Memory B cell (primary cell): ENCODE measurements at regions not wholly inside any gene's neighbourhood (a gene's known extent, or its start where the extent isn't known, plus 50 kb on each side); places are given as distances from the start of the nearest gene placed in this dataset.

ENCODE experiments used
- ATAC-seq: fragments of 150-1000 bp; cut with Tn5 transposase; 2 replicates; pipeline ENCODE4 v1.10.0; 2021; ENCODE audit warnings: low read depth, mild to moderate bottlenecking, moderate library complexity
- DNase-seq, 2 donors: peaks; one replicate each; pipeline ENCODE4 v3.0.0; 2022; ENCODE audit warnings: low spot score in 2 of 2
- H3K27ac Mint-ChIP-seq: one replicate; pipeline ENCODE4 v1.8.0; 2022; ENCODE audit warnings: mild to moderate bottlenecking, moderate library complexity, mixed read lengths
- H3K27me3 Mint-ChIP-seq: one replicate; pipeline ENCODE4 v1.8.0; 2022; ENCODE audit warnings: mixed read lengths
- H3K36me3 Mint-ChIP-seq: one replicate; pipeline ENCODE4 v1.8.0; 2022; ENCODE audit warnings: mild to moderate bottlenecking, mixed read lengths
- H3K4me1 Mint-ChIP-seq: one replicate; pipeline ENCODE4 v1.8.0; 2022; ENCODE audit warnings: mixed read lengths
- H3K4me3 Mint-ChIP-seq: one replicate; pipeline ENCODE4 v1.8.0; 2022; ENCODE audit warnings: mild to moderate bottlenecking, moderate library complexity, mixed read lengths
- H3K9me3 Mint-ChIP-seq: one replicate; pipeline ENCODE4 v1.8.0; 2022; ENCODE audit warnings: mixed read lengths

DNA sequence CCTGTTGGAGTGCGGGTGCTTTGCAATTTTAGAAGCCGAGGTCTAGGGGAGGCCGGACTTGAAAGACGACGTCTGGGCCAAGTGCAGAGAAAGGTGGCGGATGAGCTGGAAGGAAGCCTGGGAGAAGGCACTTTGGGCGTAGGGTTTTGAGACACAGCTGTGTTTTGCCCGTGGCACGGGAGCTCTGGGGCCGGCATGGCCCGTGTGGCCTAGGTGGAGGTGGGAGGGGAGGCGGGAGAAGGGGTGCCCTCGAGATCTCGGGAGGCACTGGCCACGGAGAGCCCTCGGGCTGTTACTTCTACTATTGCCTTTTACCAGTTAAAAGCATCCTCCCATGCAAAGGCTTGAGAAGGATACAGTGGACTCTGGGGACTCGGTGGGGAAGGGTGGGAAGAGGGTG is 161.9 kb downstream of the FOXL1 start:
- peaks cover 5% of the 10 kb centered on the region for H3K4me1 Mint-ChIP-seq
- peaks cover 19% of the 10 kb centered on the region for H3K27me3 Mint-ChIP-seq
- H3K9me3 Mint-ChIP-seq, result no peaks in the 10 kb centered on the region
- H3K4me3 Mint-ChIP-seq, result no peak overlapping the region
- ATAC-seq, result no peak
- H3K36me3 Mint-ChIP-seq, result no peaks in the 10 kb centered on the region
- H3K27ac Mint-ChIP-seq, result no peak overlapping the region
- no peak for DNase-seq

DNA sequence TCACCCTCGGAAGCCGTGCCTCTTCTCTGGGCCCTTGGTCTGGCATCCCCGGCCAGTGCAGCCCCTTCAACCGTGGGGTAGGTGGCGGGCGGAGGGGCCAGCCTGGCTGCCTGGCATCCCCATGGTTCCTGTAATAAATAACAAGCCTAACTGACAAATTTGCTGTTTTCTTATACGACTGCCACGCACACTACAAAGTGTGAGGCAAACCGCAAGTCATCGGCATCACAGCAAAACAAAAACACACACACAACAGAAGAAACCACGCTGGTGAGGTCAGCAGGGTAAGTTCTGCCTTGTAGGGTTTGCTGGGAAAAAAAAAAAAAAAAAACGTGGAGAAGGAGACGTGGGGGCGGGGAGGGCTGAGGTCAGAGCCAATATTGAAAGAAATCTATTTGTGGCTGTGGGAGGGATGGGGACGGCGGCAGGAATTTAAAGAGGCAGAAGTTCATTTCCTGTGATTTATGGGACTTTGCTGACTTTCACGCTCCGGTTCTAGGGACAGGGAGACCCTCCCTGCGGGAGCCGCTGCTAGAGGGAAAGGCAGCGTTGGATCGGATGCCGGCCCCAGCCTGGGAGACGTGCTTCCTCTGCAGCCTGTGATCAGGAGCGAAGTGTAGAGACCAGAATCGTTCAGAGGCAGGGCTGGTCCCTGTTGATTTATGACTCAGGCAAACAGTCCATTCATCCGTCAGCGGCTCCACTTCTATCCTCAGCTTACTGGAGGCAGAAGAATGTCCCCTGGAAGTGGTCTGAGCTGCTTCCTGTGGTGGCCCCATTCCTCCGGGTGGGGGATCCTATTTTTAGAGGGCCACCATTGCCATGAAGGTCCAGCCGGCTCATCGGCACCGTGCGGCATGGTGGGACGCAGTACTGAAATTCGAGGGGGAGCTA is 162.8 kb downstream of the FOXL1 start:
- H3K4me1 Mint-ChIP-seq, result peaks cover 5% of the 10 kb centered on the region
- H3K27ac Mint-ChIP-seq, result no peak overlapping the region
- ATAC-seq, result no peak
- H3K27me3 Mint-ChIP-seq, result peaks cover 22% of the 10 kb centered on the region
- H3K4me3 Mint-ChIP-seq, result no peak overlapping the region
- DNase-seq, result no peak
- H3K36me3 Mint-ChIP-seq, result no peaks in the 10 kb centered on the region
- H3K9me3 Mint-ChIP-seq, result no peaks in the 10 kb centered on the region

DNA sequence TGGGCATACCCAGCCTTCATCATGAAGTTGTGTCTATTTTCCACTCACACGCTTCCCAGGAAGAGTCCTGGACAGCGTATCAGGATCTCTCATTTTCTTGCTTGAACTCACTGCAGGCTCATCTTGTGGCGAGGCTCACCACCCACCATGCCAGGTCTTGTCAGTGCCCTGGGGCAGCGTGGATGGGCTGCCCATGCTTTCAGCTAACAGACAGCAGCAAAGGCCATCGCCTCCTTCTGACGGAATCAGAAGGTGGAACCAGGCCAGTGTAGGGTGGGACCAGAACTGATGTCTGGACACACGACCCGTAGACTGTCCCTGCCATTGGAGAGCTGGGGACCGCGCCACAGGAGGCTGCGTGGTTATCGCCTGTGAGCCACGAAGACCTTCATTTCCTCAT is 169.4 kb downstream of the FOXL1 start:
- H3K27me3 Mint-ChIP-seq, result peaks cover 5% of the 10 kb centered on the region

DNA sequence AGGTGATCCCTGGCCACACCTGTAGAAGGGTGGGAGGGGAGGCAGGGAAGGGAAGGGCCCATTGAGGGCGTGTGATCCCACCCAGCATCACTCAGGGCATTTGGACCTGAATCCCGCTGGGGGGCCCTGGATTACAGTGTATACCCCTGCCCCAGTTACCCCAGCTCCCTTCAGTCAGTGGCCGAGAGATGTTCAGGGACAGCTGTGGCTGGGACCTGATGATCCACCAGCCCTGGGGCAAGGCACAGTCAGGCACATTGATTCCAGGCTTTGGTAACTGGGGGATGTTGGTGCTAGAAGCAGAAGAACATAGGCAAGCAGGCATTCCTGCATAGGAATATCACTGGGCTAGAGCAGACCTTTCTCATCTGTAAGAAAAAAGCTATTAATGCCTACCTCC is 170.3 kb downstream of the FOXL1 start:
- DNase-seq, result no peak
- H3K9me3 Mint-ChIP-seq, result no peaks in the 10 kb centered on the region
- no peaks in the 10 kb centered on the region for H3K4me1 Mint-ChIP-seq
- H3K4me3 Mint-ChIP-seq, result no peak overlapping the region
- no peak overlapping the region for H3K27ac Mint-ChIP-seq
- no peak for ATAC-seq
- peaks cover 3% of the 10 kb centered on the region for H3K27me3 Mint-ChIP-seq
- no peaks in the 10 kb centered on the region for H3K36me3 Mint-ChIP-seq

More for the DNA sequence above, 169.4 kb downstream of the FOXL1 start:
- Mint-ChIP-seq H3K4me3 (no peak overlapping the region), H3K9me3 (no peaks in the 10 kb centered on the region), H3K27ac (no peak overlapping the region), H3K4me1 (no peaks in the 10 kb centered on the region), H3K36me3 (no peaks in the 10 kb centered on the region)
- ATAC-seq, result no peak
- no peak for DNase-seq

DNA sequence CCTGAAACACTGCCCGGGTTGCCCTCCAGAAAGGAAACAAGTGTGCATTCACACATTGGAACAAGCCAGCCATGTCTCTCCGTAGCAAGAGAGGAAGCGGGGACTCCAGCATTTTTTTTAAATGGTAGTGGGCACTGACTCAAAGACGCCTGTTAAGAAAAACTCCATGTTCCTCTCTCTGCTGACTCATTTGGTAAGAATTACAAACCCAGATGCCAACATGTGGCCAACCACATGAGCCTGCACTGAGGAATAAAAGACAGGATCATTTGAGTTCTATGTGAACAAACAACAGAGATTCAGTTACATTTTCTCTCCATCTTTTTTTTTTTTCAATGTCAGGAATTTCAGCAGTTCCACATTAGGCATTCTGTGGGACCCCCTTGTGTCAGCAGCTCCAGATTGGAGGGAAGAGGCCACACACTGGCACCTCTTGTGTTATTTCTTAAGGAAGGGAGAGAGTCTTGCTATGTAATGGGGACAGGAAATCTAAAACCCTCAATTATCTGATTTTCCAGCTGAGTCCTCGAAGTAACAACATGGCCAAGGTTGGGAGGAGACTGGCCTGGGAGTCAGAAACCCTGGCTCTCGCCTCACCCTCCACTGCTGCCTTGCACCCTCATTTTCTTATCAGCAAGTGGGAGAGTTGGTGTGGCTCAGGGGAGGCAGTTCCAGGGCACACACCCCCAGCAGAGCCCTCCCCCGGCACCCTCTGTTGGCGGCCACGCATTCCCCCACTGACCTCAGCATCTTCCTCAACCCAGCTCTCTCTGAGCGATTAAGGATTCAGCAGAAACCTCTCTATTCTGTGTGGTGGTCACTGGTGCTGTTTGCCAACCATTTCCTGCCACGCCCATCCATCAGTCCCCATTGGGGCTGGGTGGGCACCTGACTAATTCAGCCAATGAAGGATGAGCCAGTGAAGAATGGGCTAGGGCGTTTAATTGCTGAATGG is 173.0 kb downstream of the FOXL1 start:
- DNase-seq (no peak), ATAC-seq (no peak)
- no peaks in the 10 kb centered on the region for H3K4me1 Mint-ChIP-seq
- no peak overlapping the region for H3K27ac Mint-ChIP-seq
- H3K4me3 Mint-ChIP-seq, result no peak overlapping the region
- no peaks in the 10 kb centered on the region for H3K36me3 Mint-ChIP-seq
- H3K9me3 Mint-ChIP-seq, result no peaks in the 10 kb centered on the region
- no peaks in the 10 kb centered on the region for H3K27me3 Mint-ChIP-seq

DNA sequence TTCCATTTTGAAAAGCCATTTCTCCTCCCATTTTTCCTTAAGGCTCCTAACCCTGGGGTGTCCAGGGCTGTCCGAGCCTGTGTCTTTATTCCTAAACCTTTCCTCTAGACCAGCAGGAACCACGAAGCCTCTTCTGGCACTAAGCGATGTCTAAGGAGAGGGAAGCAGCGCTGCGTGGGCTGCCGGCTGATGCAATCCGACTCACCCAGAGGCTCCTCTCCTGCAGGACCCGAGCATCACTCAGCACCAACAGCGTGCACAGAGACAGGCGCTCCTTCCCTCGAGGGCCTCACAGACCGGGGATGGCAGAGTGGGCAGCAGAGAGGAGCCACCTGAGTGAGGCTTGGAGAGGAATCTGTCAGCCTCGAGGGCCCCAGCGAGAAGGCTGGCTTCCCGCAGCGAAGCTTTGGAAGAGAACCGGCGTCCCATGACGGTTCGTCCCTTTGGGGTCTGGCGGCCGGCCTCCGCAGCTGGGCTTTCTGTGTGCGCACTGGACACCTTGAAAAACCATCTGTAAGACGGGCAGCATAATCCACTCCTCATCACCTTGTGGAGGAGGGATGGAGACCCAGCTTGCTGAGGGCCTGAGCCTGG is 174.3 kb downstream of the FOXL1 start:
- no peaks in the 10 kb centered on the region for H3K27me3 Mint-ChIP-seq
- no peaks in the 10 kb centered on the region for H3K4me1 Mint-ChIP-seq
- ATAC-seq (no peak), DNase-seq (no peak)
- no peak overlapping the region for H3K27ac Mint-ChIP-seq
- H3K36me3 Mint-ChIP-seq, result no peaks in the 10 kb centered on the region
- H3K4me3 Mint-ChIP-seq, result no peak overlapping the region
- no peaks in the 10 kb centered on the region for H3K9me3 Mint-ChIP-seq

DNA sequence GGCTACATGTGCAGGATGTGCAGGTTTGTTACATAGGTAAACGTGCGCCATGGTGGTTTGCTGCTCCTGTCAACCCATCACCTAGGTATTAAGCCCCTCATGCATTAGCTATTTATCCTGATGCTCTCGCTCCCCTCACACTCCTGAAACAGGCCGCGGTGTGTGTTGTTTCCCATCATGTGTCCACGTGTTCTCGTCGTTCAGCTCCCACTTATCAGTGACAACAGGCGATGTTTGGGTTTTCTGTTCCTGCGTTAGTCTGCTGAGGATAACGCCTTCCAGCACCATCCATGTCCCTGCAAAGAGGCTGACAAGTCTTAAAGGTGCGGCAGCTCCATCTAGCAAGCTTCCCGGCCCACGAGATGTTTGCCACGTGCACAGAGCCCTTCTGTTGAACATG is 175.1 kb downstream of the FOXL1 start:
- no peaks in the 10 kb centered on the region for H3K27me3 Mint-ChIP-seq
- no peaks in the 10 kb centered on the region for H3K36me3 Mint-ChIP-seq
- ATAC-seq (no peak), DNase-seq (no peak)
- no peaks in the 10 kb centered on the region for H3K9me3 Mint-ChIP-seq
- no peaks in the 10 kb centered on the region for H3K4me1 Mint-ChIP-seq
- H3K4me3 Mint-ChIP-seq, result no peak overlapping the region
- no peak overlapping the region for H3K27ac Mint-ChIP-seq

DNA sequence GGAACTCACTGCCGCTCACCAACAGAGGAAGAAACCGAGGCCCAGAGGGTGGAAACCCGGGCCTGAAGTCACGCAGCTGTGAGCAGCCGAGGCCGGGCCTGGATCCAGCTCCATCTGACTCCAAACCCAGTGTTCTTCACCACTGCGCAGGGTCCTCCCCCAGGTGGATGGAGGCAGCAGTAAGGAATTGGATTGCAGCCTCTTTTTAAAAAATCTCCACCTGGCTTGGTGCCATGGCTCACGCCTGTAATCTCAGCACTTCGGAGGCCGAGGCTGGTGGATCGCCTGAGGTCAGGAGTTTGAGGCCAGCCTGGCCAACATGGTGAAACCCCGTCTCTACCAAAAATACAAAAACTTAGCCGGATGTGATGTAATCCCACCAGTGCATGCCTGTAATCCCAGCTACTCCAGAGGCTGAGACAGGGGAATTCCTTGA is 177.2 kb downstream of the FOXL1 start:
- H3K36me3 Mint-ChIP-seq, result no peaks in the 10 kb centered on the region

DNA sequence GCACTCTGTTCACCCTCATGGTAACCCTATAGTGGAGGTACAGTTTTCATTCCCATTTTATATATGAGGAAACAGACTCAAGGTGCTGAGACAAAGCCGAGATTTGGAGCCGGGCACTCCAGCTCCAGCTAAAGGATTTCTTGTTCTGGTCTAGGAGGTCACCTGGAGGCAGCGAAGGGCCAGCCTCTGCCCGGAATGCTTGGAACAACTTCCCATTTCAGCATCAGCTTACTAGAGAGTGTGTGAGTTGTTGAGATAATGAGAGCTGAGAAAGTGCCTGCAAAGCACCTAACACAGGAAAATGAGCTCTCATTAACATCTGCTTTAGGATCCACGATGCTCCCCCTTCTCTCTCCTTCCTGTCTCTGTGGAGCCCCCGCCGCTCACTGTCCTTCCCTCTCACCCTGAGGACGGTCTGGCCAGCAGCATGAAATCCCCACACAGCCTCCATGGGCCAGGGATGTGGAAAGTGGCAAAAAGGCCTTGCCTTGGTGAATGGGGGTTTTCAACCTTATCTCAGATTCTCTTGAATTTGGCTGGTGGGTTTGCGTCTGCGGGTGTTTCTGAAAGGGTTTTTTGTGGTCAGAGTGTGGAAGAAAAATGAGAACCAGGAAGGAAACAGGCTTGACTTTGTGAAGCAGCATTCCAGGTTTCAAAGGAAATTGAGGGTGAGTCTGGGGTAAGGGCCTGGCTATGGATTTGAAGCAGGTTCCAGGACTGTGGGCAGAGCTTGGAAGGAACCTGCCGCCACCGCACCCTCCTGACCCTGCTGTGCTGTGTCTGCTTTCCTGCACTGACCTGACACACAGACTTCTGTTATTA is 178.7 kb downstream of the FOXL1 start:
- no peaks in the 10 kb centered on the region for H3K27me3 Mint-ChIP-seq

More for the DNA sequence above, 177.2 kb downstream of the FOXL1 start:
- H3K4me3 Mint-ChIP-seq, result no peak overlapping the region
- no peaks in the 10 kb centered on the region for H3K27me3 Mint-ChIP-seq
- ATAC-seq, result no peak
- H3K27ac Mint-ChIP-seq, result no peak overlapping the region
- no peaks in the 10 kb centered on the region for H3K9me3 Mint-ChIP-seq
- no peaks in the 10 kb centered on the region for H3K4me1 Mint-ChIP-seq
- no peak for DNase-seq

DNA sequence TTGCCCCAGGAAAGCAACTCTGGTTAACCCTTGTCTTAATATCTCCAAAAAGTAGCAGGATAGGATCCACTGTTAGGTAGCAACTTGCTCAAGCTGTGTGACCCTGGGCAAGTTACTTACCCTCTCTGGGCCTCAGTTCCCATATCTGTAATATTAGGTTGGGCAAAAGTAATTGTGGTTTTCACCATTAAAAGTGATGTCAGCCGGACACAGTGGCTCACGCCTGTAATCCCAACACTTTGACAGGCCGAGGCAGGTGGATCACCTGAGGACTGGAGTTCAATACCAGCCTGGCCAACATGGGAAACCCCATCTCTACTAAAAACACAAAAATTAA is 179.3 kb downstream of the FOXL1 start:
- H3K9me3 Mint-ChIP-seq, result no peaks in the 10 kb centered on the region

More for the DNA sequence above, 178.7 kb downstream of the FOXL1 start:
- H3K9me3 Mint-ChIP-seq, result no peaks in the 10 kb centered on the region
- ATAC-seq (no peak), DNase-seq (no peak)
- no peak overlapping the region for H3K4me3 Mint-ChIP-seq
- no peaks in the 10 kb centered on the region for H3K36me3 Mint-ChIP-seq
- H3K27ac Mint-ChIP-seq, result no peak overlapping the region
- H3K4me1 Mint-ChIP-seq, result no peaks in the 10 kb centered on the region

DNA sequence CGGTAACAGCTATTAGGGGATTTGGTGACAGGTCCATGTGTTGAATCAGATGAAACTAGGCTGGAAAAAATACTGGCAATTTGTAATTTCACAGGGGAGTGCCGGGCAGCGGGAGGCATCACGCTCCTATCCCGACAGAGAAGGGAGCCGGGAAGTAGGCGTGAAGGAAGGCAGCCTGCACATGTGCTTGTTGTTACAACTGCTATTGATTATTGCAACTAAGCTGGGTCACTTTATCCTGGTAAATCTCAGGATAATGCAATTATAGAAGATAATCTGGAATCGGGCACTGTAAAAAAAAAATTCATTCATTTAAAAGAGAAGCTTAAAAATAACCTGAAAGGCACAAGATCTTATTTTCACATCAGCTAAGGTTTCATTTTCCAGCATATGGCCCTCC is 180.6 kb downstream of the FOXL1 start:
- ATAC-seq (no peak), DNase-seq (no peak)
- H3K9me3 Mint-ChIP-seq, result no peaks in the 10 kb centered on the region
- H3K4me1 Mint-ChIP-seq, result no peaks in the 10 kb centered on the region
- H3K4me3 Mint-ChIP-seq, result no peak overlapping the region
- H3K27me3 Mint-ChIP-seq, result no peaks in the 10 kb centered on the region
- H3K27ac Mint-ChIP-seq, result no peak overlapping the region
- H3K36me3 Mint-ChIP-seq, result no peaks in the 10 kb centered on the region

More for the DNA sequence above, 179.3 kb downstream of the FOXL1 start:
- no peaks in the 10 kb centered on the region for H3K4me1 Mint-ChIP-seq
- no peaks in the 10 kb centered on the region for H3K36me3 Mint-ChIP-seq
- no peaks in the 10 kb centered on the region for H3K27me3 Mint-ChIP-seq
- H3K4me3 Mint-ChIP-seq, result no peak overlapping the region
- H3K27ac Mint-ChIP-seq, result no peak overlapping the region
- no peak for ATAC-seq
- no peak for DNase-seq

DNA sequence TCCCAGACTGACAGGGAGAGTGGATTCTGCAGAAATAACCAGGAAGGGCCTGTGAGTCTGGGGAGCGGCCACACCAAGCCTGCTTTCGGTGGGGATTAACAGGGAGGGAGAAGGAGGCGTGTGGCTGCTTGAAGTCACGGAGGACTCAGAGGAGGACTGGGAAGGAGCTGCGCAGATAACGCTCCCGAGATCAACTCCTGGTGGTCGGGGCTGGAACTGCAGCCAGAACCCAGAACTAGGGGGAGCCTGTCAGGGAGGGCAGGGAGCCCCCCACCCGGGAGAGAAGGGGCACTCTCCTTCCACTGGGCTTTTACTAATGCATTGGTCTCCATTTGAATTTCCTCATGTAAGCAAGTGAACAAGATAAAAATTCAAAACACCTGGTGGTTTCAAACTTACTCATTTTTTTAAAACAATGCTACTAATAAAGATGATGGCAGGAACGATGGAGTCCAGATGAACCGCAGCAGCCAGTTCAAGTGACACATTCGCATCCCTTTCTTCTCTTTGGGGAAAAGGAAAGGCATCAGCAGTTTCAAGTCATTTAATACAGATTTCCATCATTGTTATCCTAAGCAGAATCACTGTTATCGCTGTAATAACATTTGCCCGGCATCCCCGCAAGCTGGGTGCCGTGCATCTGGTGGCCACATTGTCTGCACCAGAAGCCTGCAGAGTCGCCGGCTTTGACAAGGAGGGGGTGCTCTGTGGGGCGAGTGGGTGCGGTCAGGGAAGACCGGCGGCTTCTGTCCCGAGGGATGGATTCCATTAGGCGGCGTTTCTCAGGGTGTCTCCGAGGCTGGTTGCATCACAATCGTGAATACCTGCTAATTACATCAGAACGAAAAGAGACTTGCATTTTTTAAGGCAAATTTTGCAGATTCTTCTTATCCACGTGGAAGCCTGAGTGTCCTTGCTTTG is 183.0 kb downstream of the FOXL1 start:
- DNase-seq, result peak; percentile 12 to 44
- peak; percentile 38 for ATAC-seq
- H3K4me3 Mint-ChIP-seq, result no peak overlapping the region
- H3K9me3 Mint-ChIP-seq, result peaks cover 2% of the 10 kb centered on the region
- H3K36me3 Mint-ChIP-seq, result no peaks in the 10 kb centered on the region
- no peaks in the 10 kb centered on the region for H3K4me1 Mint-ChIP-seq
- peaks cover 3% of the 10 kb centered on the region for H3K27me3 Mint-ChIP-seq
- no peak overlapping the region for H3K27ac Mint-ChIP-seq
